Astrocyte of the hippocampus (primary cell): ENCODE measurements at regions not wholly inside any gene's neighbourhood (a gene's known extent, or its start where the extent isn't known, plus 50 kb on each side); places are given as distances from the start of the nearest gene placed in this dataset.
A peak's percentile ranks its signal among the peaks of the same experiment; 100 is the strongest.

Source experiments
- DNase-seq: peaks from one replicate; pipeline ENCODE4 v3.0.0; 2011; ENCODE audit warnings: low read depth, low spot score

GRCh38 chr15:87245592-87245991 is 1010.9 kb downstream of the NTRK3 start:
- DNase-seq, result no peak

- DNase-seq, result no peak
Measured at GRCh38 chr15:87243474-87243873, 1013.1 kb downstream of the NTRK3 start.

GRCh38 chr15:87239582-87240230 is 1016.8 kb downstream of the NTRK3 start:
- DNase-seq, result no peak

GRCh38 chr15:87238451-87239068 is 1018.0 kb downstream of the NTRK3 start:
- DNase-seq, result no peak

- DNase-seq, result no peak
Measured at GRCh38 chr15:87228460-87228859, 1028.1 kb downstream of the NTRK3 start.

- peak; percentile 52 for DNase-seq
Measured at GRCh38 chr15:87227846-87228245, 1028.7 kb downstream of the NTRK3 start.

- no peak for DNase-seq
Measured at GRCh38 chr15:87225436-87225835, 1031.1 kb downstream of the NTRK3 start.

- DNase-seq, result peak; percentile 63
Measured at GRCh38 chr15:87224404-87224803, 1032.1 kb downstream of the NTRK3 start.

GRCh38 chr15:87219650-87220615 is 1036.6 kb downstream of the NTRK3 start:
- no peak for DNase-seq

- DNase-seq, result no peak
Measured at GRCh38 chr15:87215100-87215499, 1041.4 kb downstream of the NTRK3 start.

- DNase-seq, result peak; percentile 24
Measured at GRCh38 chr15:87213626-87214025, 1042.9 kb downstream of the NTRK3 start.

GRCh38 chr15:87212041-87212440 is 1044.5 kb downstream of the NTRK3 start:
- peak; percentile 25 for DNase-seq

GRCh38 chr15:87211547-87211946 is 1045.0 kb downstream of the NTRK3 start:
- no peak for DNase-seq

GRCh38 chr15:87209891-87210689 is 1046.4 kb downstream of the NTRK3 start:
- DNase-seq, result no peak

- peak; percentile 64 for DNase-seq
Measured at GRCh38 chr15:87207990-87208580, 1048.5 kb downstream of the NTRK3 start.

GRCh38 chr15:87207251-87207650 is 1049.3 kb downstream of the NTRK3 start:
- DNase-seq, result no peak

- no peak for DNase-seq
Measured at GRCh38 chr15:87201986-87202385, 1054.6 kb downstream of the NTRK3 start.

GRCh38 chr15:87200149-87200548 is 1056.4 kb downstream of the NTRK3 start:
- DNase-seq, result no peak

- DNase-seq, result no peak
Measured at GRCh38 chr15:87197981-87198380, 1058.6 kb downstream of the NTRK3 start.

- no peak for DNase-seq
Measured at GRCh38 chr15:87196498-87196897, 1060.0 kb downstream of the NTRK3 start.

GRCh38 chr15:87193481-87193880 is 1063.1 kb downstream of the NTRK3 start:
- DNase-seq, result no peak
